HG03432 (cell line): ENCODE measurements at regions not wholly inside any gene's neighbourhood (a gene's known extent, or its start where the extent isn't known, plus 50 kb on each side); places are given as distances from the start of the nearest gene placed in this dataset.

Source experiments
- ATAC-seq: cut with Tn5 transposase; IDR thresholded peaks from one replicate; pipeline ENCODE4 v1.9.1; 2021; ENCODE audit warnings: mild to moderate bottlenecking, moderate library complexity; ENCODE audit not compliant: unreplicated experiment

- ATAC-seq, result no peak
These were observed 190.8 kb downstream of the DLL1 start for GRCh38 chr6:170100046-170100445.

- no peak for ATAC-seq
These were observed 191.5 kb downstream of the DLL1 start for GRCh38 chr6:170099387-170099786.

GRCh38 chr6:170098428-170099170 is 192.3 kb downstream of the DLL1 start:
- no peak for ATAC-seq

- no peak for ATAC-seq
These were observed 193.1 kb downstream of the DLL1 start for GRCh38 chr6:170097505-170098427.

GRCh38 chr6:170096803-170097504 is 193.9 kb downstream of the DLL1 start:
- no peak for ATAC-seq

- ATAC-seq, result no peak
These were observed 194.6 kb downstream of the DLL1 start for GRCh38 chr6:170096191-170096802.

GRCh38 chr6:170095273-170095981 is 195.5 kb downstream of the DLL1 start:
- no peak for ATAC-seq

- no peak for ATAC-seq
These were observed 196.1 kb downstream of the DLL1 start for GRCh38 chr6:170094686-170095272.

- ATAC-seq, result no peak
These were observed 197.0 kb downstream of the DLL1 start for GRCh38 chr6:170093658-170094596.

- no peak for ATAC-seq
These were observed 197.6 kb downstream of the DLL1 start for GRCh38 chr6:170093276-170093657.

GRCh38 chr6:170092826-170093225 is 198.1 kb downstream of the DLL1 start:
- no peak for ATAC-seq

GRCh38 chr6:170091639-170092579 is 199.0 kb downstream of the DLL1 start:
- no peak for ATAC-seq

- ATAC-seq, result no peak
These were observed 199.8 kb downstream of the DLL1 start for GRCh38 chr6:170091000-170091638.

GRCh38 chr6:170090561-170090960 is 200.3 kb downstream of the DLL1 start:
- ATAC-seq, result no peak

- ATAC-seq, result peak; percentile 14
These were observed 200.9 kb downstream of the DLL1 start for GRCh38 chr6:170089963-170090362.

- ATAC-seq, result no peak
These were observed 202.3 kb downstream of the DLL1 start for GRCh38 chr6:170088582-170088955.

- peak; percentile 59 for ATAC-seq
These were observed 202.8 kb downstream of the DLL1 start for GRCh38 chr6:170087941-170088581.
